GM23338 (cell line): ENCODE measurements at regions not wholly inside any gene's neighbourhood (a gene's known extent, or its start where the extent isn't known, plus 50 kb on each side); places are given as distances from the start of the nearest gene placed in this dataset.

Experiments
- ATAC-seq: fragments of 200-7000 bp; cut with Tn5 transposase; 3 replicates; pipeline ENCODE4 v1.9.1; 2020
- DNase-seq: peaks from one replicate; pipeline ENCODE4 v3.0.0-alpha.2; 2015; ENCODE audit warnings: low spot score
- H2AFZ ChIP-seq: fragments of 200-600 bp; sonication (generic); 2 replicates; pipeline ENCODE4 v1.8.0; 2016; ENCODE audit warnings: antibody characterized with exemption, mild to moderate bottlenecking, moderate library complexity
- H3F3A ChIP-seq: fragments of 200-600 bp; sonication (generic); replicated peaks from 2 replicates; pipeline ENCODE4 v1.8.0; 2017; ENCODE audit warnings: antibody characterized with exemption, mixed run types, low read depth
- H3K27ac ChIP-seq: fragments of 200-600 bp; sonication (generic); 2 replicates; pipeline ENCODE4 v1.6.1; 2016; ENCODE audit warnings: low read depth
- H3K27me3 ChIP-seq: fragments of 200-600 bp; sonication (generic); 2 replicates; pipeline ENCODE4 v1.8.0; 2016; ENCODE audit warnings: mild to moderate bottlenecking, mixed run types, moderate library complexity; ENCODE audit not compliant: insufficient read depth
- H3K36me3 ChIP-seq: fragments of 200-600 bp; sonication (generic); 2 replicates; pipeline ENCODE4 v1.8.0; 2016; ENCODE audit warnings: mild to moderate bottlenecking; ENCODE audit not compliant: insufficient read depth
- H3K4me1 ChIP-seq: fragments of 200-600 bp; sonication (generic); 2 replicates; pipeline ENCODE4 v1.8.0; 2016; ENCODE audit warnings: mild to moderate bottlenecking, moderate library complexity; ENCODE audit not compliant: insufficient read depth
- H3K4me2 ChIP-seq: fragments of 200-600 bp; sonication (generic); 2 replicates; pipeline ENCODE4 v1.7.1; 2017; ENCODE audit warnings: mixed run types
- H3K4me3 ChIP-seq: fragments of 200-600 bp; sonication (generic); 2 replicates; pipeline ENCODE4 v1.6.1; 2016; ENCODE audit warnings: mixed run types
- H3K79me2 ChIP-seq: fragments of 200-600 bp; sonication (generic); replicated peaks from 2 replicates; pipeline ENCODE4 v1.8.0; 2017; ENCODE audit warnings: mild to moderate bottlenecking; ENCODE audit not compliant: insufficient read depth
- H3K9me2 ChIP-seq: fragments of 200-600 bp; sonication (generic); 2 replicates; pipeline ENCODE4 v1.8.0; 2017; ENCODE audit not compliant: insufficient read depth
- H4K20me1 ChIP-seq: fragments of 200-600 bp; sonication (generic); replicated peaks from 2 replicates; pipeline ENCODE4 v1.8.0; 2017; ENCODE audit warnings: mild to moderate bottlenecking; ENCODE audit not compliant: insufficient read depth
- H3K27ac Mint-ChIP-seq: 2 replicates; pipeline ENCODE4 v1.8.0; 2020; ENCODE audit warnings: inconsistent platforms, mild to moderate bottlenecking, moderate library complexity, mixed read lengths
- H3K27me3 Mint-ChIP-seq: 3 replicates; pipeline ENCODE4 v1.8.0; 2022; ENCODE audit warnings: low read depth, mild to moderate bottlenecking, moderate library complexity, mixed read lengths, inconsistent platforms; ENCODE audit not compliant: insufficient read depth, poor library complexity
- H3K36me3 Mint-ChIP-seq: 3 replicates; pipeline ENCODE4 v1.8.0; 2021; ENCODE audit warnings: low read depth, mild to moderate bottlenecking, inconsistent platforms, moderate library complexity, mixed read lengths
- H3K4me1 Mint-ChIP-seq: 3 replicates; pipeline ENCODE4 v1.8.0; 2020; ENCODE audit warnings: mild to moderate bottlenecking, inconsistent platforms, mixed read lengths
- H3K4me3 Mint-ChIP-seq: 3 replicates; pipeline ENCODE4 v1.8.0; 2021; ENCODE audit warnings: moderate library complexity, mild to moderate bottlenecking, inconsistent platforms, mixed read lengths
- H3K9me3 Mint-ChIP-seq: 3 replicates; pipeline ENCODE4 v1.8.0; 2020; ENCODE audit warnings: moderate library complexity, mild to moderate bottlenecking, inconsistent platforms, mixed read lengths
- CTCF ChIP-seq, 2 experiments: fragments of 200-600 bp in 1 of 2; sonication (generic) in 1 of 2; conservative IDR thresholded peaks; 2 replicates each; pipeline versions ENCODE4 v1.5.1 to v1.6.1; 2016 to 2017; ENCODE audit warnings: antibody characterized with exemption in 2 of 2, low read depth in 2 of 2, mild to moderate bottlenecking in 2 of 2, moderate library complexity in 1 of 2
- ETS1 ChIP-seq: IDR thresholded peaks from 2 replicates; pipeline ENCODE4 v1.6.1; 2016; ENCODE audit warnings: antibody characterized with exemption
- NANOG ChIP-seq: IDR thresholded peaks from 2 replicates; pipeline ENCODE4 v1.6.1; 2016; ENCODE audit warnings: antibody characterized with exemption, borderline replicate concordance
- REST ChIP-seq: IDR thresholded peaks from one replicate; pipeline ENCODE4 v1.6.1; 2018; ENCODE audit warnings: antibody characterized with exemption; ENCODE audit not compliant: unreplicated experiment
- STAT1 ChIP-seq: IDR thresholded peaks from one replicate; pipeline ENCODE4 v1.6.1; 2016; ENCODE audit warnings: antibody characterized with exemption; ENCODE audit not compliant: unreplicated experiment
- ZNF114 ChIP-seq: fragments of 250-450 bp; sonication (Bioruptor Pico); IDR thresholded peaks from 2 replicates; pipeline ENCODE4 v1.5.0; 2020; ENCODE audit warnings: mild to moderate bottlenecking, moderate library complexity
- ZNF331 ChIP-seq: fragments of 250-450 bp; sonication (Bioruptor Pico); IDR thresholded peaks from 2 replicates; pipeline ENCODE4 v1.5.0; 2020; ENCODE audit warnings: low read depth, mild to moderate bottlenecking, moderate library complexity

GRCh38 chr20:33940666-33941065 lies 53.0 kb upstream of the RALY start:
- DNase-seq (no peak), ATAC-seq (no peak)
- Mint-ChIP-seq H3K27ac (no peak overlapping the region), H3K27me3 (peaks cover 2% of the 10 kb centered on the region), H3K4me1 (peaks cover 3% of the 10 kb centered on the region; the same call in 2 of the 3 replicates), H3K9me3 (no peaks in the 10 kb centered on the region), H3K4me3 (no peak overlapping the region), H3K36me3 (no peaks in the 10 kb centered on the region)
- no peaks in the 10 kb centered on the region for H3F3A ChIP-seq
- H2AFZ ChIP-seq = no peak overlapping the region
- no peaks in the 10 kb centered on the region for H3K27me3 ChIP-seq
- TF ChIP-seq ZNF331 (CRISPR knock-in tag) (no peak), STAT1 (no peak), ZNF114 (CRISPR knock-in tag) (no peak), NANOG (no peak), ETS1 (no peak), REST (no peak), CTCF (conservative IDR thresholded peaks at IDR 0.05; ENCODE audit: low read depth in 2 of 2) (no peak)
- H3K27ac ChIP-seq = no peak overlapping the region
- no peaks in the 10 kb centered on the region for H4K20me1 ChIP-seq
- no peak overlapping the region for H3K4me2 ChIP-seq
- H3K4me3 ChIP-seq = no peak overlapping the region
- H3K4me1 ChIP-seq = no peaks in the 10 kb centered on the region
- no peaks in the 10 kb centered on the region for H3K36me3 ChIP-seq
- H3K9me2 ChIP-seq = no peaks in the 10 kb centered on the region
- no peaks in the 10 kb centered on the region for H3K79me2 ChIP-seq
